Endothelial cell of umbilical vein (primary cell): ENCODE measurements at regions not wholly inside any gene's neighbourhood (a gene's known extent, or its start where the extent isn't known, plus 50 kb on each side); places are given as distances from the start of the nearest gene placed in this dataset.
"Not testable (repeated sequence)": the region's sequence is repeated elsewhere in the genome, so short reads cannot be mapped to it uniquely, and the experiment has no call there.

Experiments
- CTCF ChIP-seq, 2 donors: IDR thresholded peaks; 1 replicate in 1 of 2; 2 replicates in 1 of 2; pipeline ENCODE4 v1.5.1; 2011; ENCODE audit warnings: low read length in 2 of 2, mild to moderate bottlenecking in 2 of 2, moderate library complexity in 2 of 2, control low read depth in 1 of 2, inconsistent platforms in 1 of 2, low read depth in 1 of 2; ENCODE audit not compliant: insufficient read depth in 1 of 2; ENCODE audit errors: extremely low read depth in 1 of 2
- GATA2 ChIP-seq: IDR thresholded peaks from 2 replicates; pipeline ENCODE4 v1.7.0; 2011; ENCODE audit warnings: low read depth, mild to moderate bottlenecking, moderate library complexity, mixed read lengths, low read length; ENCODE audit not compliant: insufficient read length, insufficient read depth
- MAX ChIP-seq: IDR thresholded peaks from 2 replicates; pipeline ENCODE4 v1.6.1; 2011; ENCODE audit not compliant: insufficient read depth, insufficient read length
- POLR2AphosphoS5 ChIP-seq: IDR thresholded peaks from 2 replicates; pipeline ENCODE4 v1.6.1; 2012; ENCODE audit warnings: low read depth, mild to moderate bottlenecking, control low read depth, low read length, moderate library complexity; ENCODE audit not compliant: insufficient read depth

- TF ChIP-seq CTCF (IDR thresholded peaks at IDR 0.05; ENCODE audit: extremely low read depth in 1 of 2, insufficient read depth in 1 of 2, low read depth in 1 of 2, low read length in 2 of 2); GATA2; POLR2AphosphoS5; MAX: not testable (repeated sequence)
Observed at GRCh38 chr4:188740172-188740571, 600.9 kb downstream of the TRIML1 start.
